B cell (primary cell): ENCODE measurements at regions not wholly inside any gene's neighbourhood (a gene's known extent, or its start where the extent isn't known, plus 50 kb on each side); places are given as distances from the start of the nearest gene placed in this dataset.

Experiments
- ATAC-seq: fragments of 200-7000 bp; cut with Tn5 transposase; one replicate; pipeline ENCODE4 v1.10.0; 2021; ENCODE audit warnings: low read depth, mild to moderate bottlenecking, moderate number of reproducible peaks, moderate library complexity
- CTCF ChIA-PET: fragments of 350-600 bp; sonication (Branson Sonifier 250); formaldehyde crosslinking; loops from one replicate; lab custom pipeline; 2021; ENCODE audit warnings: antibody characterized with exemption, inconsistent platforms; lab: Charles Lee
- POLR2A ChIA-PET: fragments of 350-600 bp; sonication (Branson Sonifier 250); formaldehyde crosslinking; loops from one replicate; lab custom pipeline; 2021; ENCODE audit warnings: antibody characterized with exemption; lab: Charles Lee
- DNase-seq: peaks from one replicate; pipeline ENCODE4 v3.0.0; 2013
- H2AFZ ChIP-seq: 2 replicates; pipeline ENCODE4 v1.6.1; 2012; ENCODE audit warnings: mild to moderate bottlenecking, low read depth, low read length; ENCODE audit not compliant: insufficient read depth, poor library complexity, severe bottlenecking
- H3K27ac ChIP-seq, 2 donors: 1 replicate in 1 of 2; 2 replicates in 1 of 2; pipeline ENCODE4 v1.5.1; 2012 to 2013; ENCODE audit warnings: low read length in 2 of 2, mild to moderate bottlenecking in 2 of 2, moderate library complexity in 1 of 2
- H3K27me3 ChIP-seq, 4 experiments: fragments of 200-600 bp in 1 of 4; sonication (generic) in 1 of 4; replicated peaks in 1 of 4; 1 replicate in 2 of 4; 2 replicates in 2 of 4; pipeline versions ENCODE4 v1.6.1 to v1.7.0; 2013 to 2016; ENCODE audit warnings: low read length in 3 of 4, mild to moderate bottlenecking in 2 of 4, mixed read lengths in 1 of 4, moderate library complexity in 1 of 4; ENCODE audit not compliant: insufficient read depth in 4 of 4, control insufficient read depth in 3 of 4; ENCODE audit errors: control extremely low read depth in 1 of 4
- H3K36me3 ChIP-seq, 2 experiments: replicated peaks in 1 of 2; 1 replicate in 1 of 2; 2 replicates in 1 of 2; pipeline versions ENCODE4 v1.6.1 to v1.7.1; 2013; ENCODE audit warnings: low read length in 1 of 2; ENCODE audit not compliant: insufficient read depth in 2 of 2, control insufficient read depth in 1 of 2; ENCODE audit errors: control extremely low read depth in 1 of 2, extremely low read depth in 1 of 2
- H3K4me1 ChIP-seq, 2 donors: fragments of 200-600 bp in 1 of 2; sonication (generic) in 1 of 2; 1 replicate in 1 of 2; 2 replicates in 1 of 2; pipeline versions ENCODE4 v1.5.1 to v1.6.1; 2013 to 2017; ENCODE audit warnings: low read length in 2 of 2; ENCODE audit not compliant: control insufficient read depth in 2 of 2, insufficient read depth in 2 of 2
- H3K4me2 ChIP-seq: replicated peaks from 2 replicates; pipeline ENCODE3; 2012; ENCODE audit warnings: mild to moderate bottlenecking, low read depth, low read length; ENCODE audit not compliant: poor library complexity, severe bottlenecking
- H3K4me3 ChIP-seq, 5 experiments: fragments of 200-600 bp in 1 of 5; sonication (generic) in 1 of 5; 1 replicate in 3 of 5; 2 replicates in 2 of 5; pipeline versions ENCODE4 v1.5.1 to v1.7.0; 2011 to 2016; ENCODE audit warnings: low read length in 4 of 5, mild to moderate bottlenecking in 4 of 5, low read depth in 2 of 5, control low read depth in 1 of 5, moderate library complexity in 1 of 5; ENCODE audit not compliant: insufficient read depth in 1 of 5; ENCODE audit errors: control extremely low read depth in 1 of 5, extremely low read depth in 1 of 5
- H3K79me2 ChIP-seq: fragments of 200-600 bp; sonication (generic); one replicate; pipeline ENCODE4 v1.6.0; 2016; ENCODE audit warnings: low read length; ENCODE audit not compliant: control insufficient read depth, insufficient read depth
- H3K9ac ChIP-seq: fragments of 200-600 bp; sonication (generic); 2 replicates; pipeline ENCODE4 v1.6.1; 2017; ENCODE audit warnings: mild to moderate bottlenecking, low read length, moderate library complexity
- H3K9me3 ChIP-seq, 3 donors: one replicate each; pipeline versions ENCODE4 v1.6.1 to v1.7.1; 2013; ENCODE audit warnings: low read length in 2 of 3; ENCODE audit not compliant: control insufficient read depth in 2 of 3, insufficient read depth in 1 of 3; ENCODE audit errors: control extremely low read depth in 1 of 3
- H4K20me1 ChIP-seq: 2 replicates; pipeline ENCODE4 v1.6.0; 2012; ENCODE audit warnings: mild to moderate bottlenecking, low read length; ENCODE audit not compliant: insufficient read depth, control insufficient read depth, poor library complexity, severe bottlenecking
- H3K27ac Mint-ChIP-seq: one replicate; pipeline ENCODE4 v1.8.0; 2021; ENCODE audit warnings: mixed read lengths
- H3K27me3 Mint-ChIP-seq: one replicate; pipeline ENCODE4 v1.8.0; 2021; ENCODE audit warnings: mixed read lengths
- H3K4me1 Mint-ChIP-seq: one replicate; pipeline ENCODE4 v1.8.0; 2021; ENCODE audit warnings: mixed read lengths
- H3K4me3 Mint-ChIP-seq: one replicate; pipeline ENCODE4 v1.8.0; 2021; ENCODE audit warnings: mixed read lengths
- H3K9me3 Mint-ChIP-seq: one replicate; pipeline ENCODE4 v1.8.0; 2022; ENCODE audit warnings: mixed read lengths; ENCODE audit not compliant: insufficient read depth
- EZH2 ChIP-seq: IDR thresholded peaks from 2 replicates; pipeline ENCODE4 v1.6.1; 2012; ENCODE audit warnings: borderline replicate concordance, low read depth, mild to moderate bottlenecking, moderate library complexity, low read length; ENCODE audit not compliant: insufficient read depth, poor library complexity, severe bottlenecking
- WGBS: methylation state at CpG from one replicate; pipeline ENCODE4 v1.1.5; 2013; ENCODE audit warnings: missing lambda C conversion rate; ENCODE audit not compliant: insufficient coverage; 5-methylcytosine and 5-hydroxymethylcytosine counted together
- intact Hi-C: fragments of 100-400 bp; cut with micrococcal nuclease; formaldehyde crosslinking; loops from one replicate; pipeline ENCODE4 v1.10.0; 2022
- TF ChIP-seq, protein P1 (sequence below): fragments of 200-600 bp; IDR thresholded peaks from one replicate; pipeline ENCODE4 v1.8.0; 2022; ENCODE audit warnings: antibody characterized with exemption, mild to moderate bottlenecking

DNA sequence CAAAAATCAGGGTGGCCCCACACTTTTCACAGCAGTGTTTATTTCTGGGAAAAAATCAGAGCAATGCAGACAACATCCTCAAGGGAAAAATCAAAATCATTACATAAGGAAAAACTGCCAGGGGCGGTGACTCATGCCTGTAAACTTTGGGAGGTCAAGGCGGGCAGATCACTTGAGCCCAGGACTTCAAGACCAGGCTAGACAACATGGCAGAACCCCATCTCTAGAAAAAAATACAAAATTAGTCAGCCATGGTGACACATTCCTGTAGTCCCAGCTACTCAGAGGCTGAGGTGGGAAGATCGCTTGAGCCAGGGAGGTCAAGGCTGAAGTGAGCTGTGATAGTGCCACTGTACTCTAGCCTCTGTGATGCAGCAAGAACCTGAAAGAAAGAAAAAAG, 102.8 kb downstream of the NAF1 start:
- Histone ChIP-seq H2AFZ (no peak overlapping the region), H3K9ac (no peak overlapping the region), H3K4me3 (no peak overlapping the region), H3K27ac (no peak overlapping the region), H3K4me2 (no peak overlapping the region), H4K20me1 (no peaks in the 10 kb centered on the region), H3K36me3 (no peaks in the 10 kb centered on the region), H3K79me2 (no peaks in the 10 kb centered on the region), H3K27me3 (no peaks in the 10 kb centered on the region), H3K9me3 (no peaks in the 10 kb centered on the region), H3K4me1 (no peaks in the 10 kb centered on the region)
- DNase-seq (no peak), ATAC-seq (no peak)
- WGBS = 97% methylated on average over 3 of the region's 3 CpGs
- Mint-ChIP-seq H3K27ac (no peak overlapping the region), H3K9me3 (no peaks in the 10 kb centered on the region), H3K27me3 (peaks cover 28% of the 10 kb centered on the region), H3K4me1 (no peaks in the 10 kb centered on the region), H3K4me3 (no peak overlapping the region)
- POLR2A ChIA-PET = no interaction called here
- no peak for TF ChIP-seq EZH2
- TF ChIP-seq, protein P1, sequence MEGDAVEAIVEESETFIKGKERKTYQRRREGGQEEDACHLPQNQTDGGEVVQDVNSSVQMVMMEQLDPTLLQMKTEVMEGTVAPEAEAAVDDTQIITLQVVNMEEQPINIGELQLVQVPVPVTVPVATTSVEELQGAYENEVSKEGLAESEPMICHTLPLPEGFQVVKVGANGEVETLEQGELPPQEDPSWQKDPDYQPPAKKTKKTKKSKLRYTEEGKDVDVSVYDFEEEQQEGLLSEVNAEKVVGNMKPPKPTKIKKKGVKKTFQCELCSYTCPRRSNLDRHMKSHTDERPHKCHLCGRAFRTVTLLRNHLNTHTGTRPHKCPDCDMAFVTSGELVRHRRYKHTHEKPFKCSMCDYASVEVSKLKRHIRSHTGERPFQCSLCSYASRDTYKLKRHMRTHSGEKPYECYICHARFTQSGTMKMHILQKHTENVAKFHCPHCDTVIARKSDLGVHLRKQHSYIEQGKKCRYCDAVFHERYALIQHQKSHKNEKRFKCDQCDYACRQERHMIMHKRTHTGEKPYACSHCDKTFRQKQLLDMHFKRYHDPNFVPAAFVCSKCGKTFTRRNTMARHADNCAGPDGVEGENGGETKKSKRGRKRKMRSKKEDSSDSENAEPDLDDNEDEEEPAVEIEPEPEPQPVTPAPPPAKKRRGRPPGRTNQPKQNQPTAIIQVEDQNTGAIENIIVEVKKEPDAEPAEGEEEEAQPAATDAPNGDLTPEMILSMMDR = no peak
- CTCF ChIA-PET = no interaction called here
- intact Hi-C loops = no loop called here

DNA sequence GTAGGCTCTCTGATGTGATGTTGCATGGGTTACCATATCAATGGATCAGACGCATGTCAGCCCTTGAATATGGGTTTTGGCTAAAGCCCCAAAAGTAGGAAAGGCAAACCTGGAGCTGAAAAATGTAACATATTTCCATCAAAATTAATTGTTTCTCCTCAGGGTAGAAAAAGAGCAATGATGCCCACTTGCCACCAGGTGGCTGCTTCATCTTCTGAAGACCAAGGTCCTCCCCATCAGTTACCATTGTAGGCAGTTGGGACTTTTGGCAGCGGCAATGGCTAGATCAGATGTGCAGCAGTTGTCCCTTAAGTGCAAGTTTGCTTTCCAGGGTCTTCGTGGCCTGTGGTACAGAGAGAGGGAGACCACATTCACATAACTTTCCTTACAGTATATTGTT, 118.2 kb downstream of the NAF1 start:
- intact Hi-C loops = loop anchor here (2.0 to 10.0 kb wide), 3 partner anchors 284 to 706 kb away; partner anchors contain the start of gene NPY1R
- DNase-seq = peak; percentile 27

More for the DNA sequence above, 118.2 kb downstream of the NAF1 start:
- ChIA-PET POLR2A (no interaction called here), CTCF (interaction anchor here (1.0 kb wide), 1 partner anchor 706 kb away, joined by 4 read pairs; no protein-coding TSS in a partner anchor)
- H3K36me3 ChIP-seq = no peaks in the 10 kb centered on the region
- no peak overlapping the region for H3K4me2 ChIP-seq
- no peaks in the 10 kb centered on the region for H3K4me1 Mint-ChIP-seq
- TF ChIP-seq, protein P1 = peak; percentile 66
- TF ChIP-seq EZH2 = no peak
- no peaks in the 10 kb centered on the region for H3K9me3 Mint-ChIP-seq
- peaks cover 13% of the 10 kb centered on the region for H3K27me3 Mint-ChIP-seq
- H3K27me3 ChIP-seq = no peaks in the 10 kb centered on the region
- no peak overlapping the region for H3K27ac ChIP-seq
- H3K4me3 ChIP-seq = no peak overlapping the region
- H4K20me1 ChIP-seq = no peaks in the 10 kb centered on the region
- H3K27ac Mint-ChIP-seq = no peak overlapping the region
- no peaks in the 10 kb centered on the region for H3K9me3 ChIP-seq
- H3K9ac ChIP-seq = no peak overlapping the region
- no CpG with 5 or more reads among the region's 3 CpGs for WGBS
- H3K4me1 ChIP-seq = no peaks in the 10 kb centered on the region
- H3K79me2 ChIP-seq = no peaks in the 10 kb centered on the region
- H2AFZ ChIP-seq = no peak overlapping the region
- ATAC-seq = peak; percentile 17
- no peak overlapping the region for H3K4me3 Mint-ChIP-seq
